22Rv1 (cell line): ENCODE measurements at regions not wholly inside any gene's neighbourhood (a gene's known extent, or its start where the extent isn't known, plus 50 kb on each side); places are given as distances from the start of the nearest gene placed in this dataset.

Source experiments
- H3K27ac ChIP-seq: fragments of 450-650 bp; 2 replicates; pipeline ENCODE4 v1.5.1; 2017
- ZFX ChIP-seq: fragments of 450-650 bp; IDR thresholded peaks from 2 replicates; pipeline ENCODE4 v1.6.1; 2017; ENCODE audit warnings: antibody characterized with exemption, borderline replicate concordance
- TF ChIP-seq, protein P1 (sequence below): fragments of 450-650 bp; IDR thresholded peaks from 2 replicates; pipeline ENCODE4 v1.5.1; 2017; ENCODE audit warnings: mild to moderate bottlenecking

DNA sequence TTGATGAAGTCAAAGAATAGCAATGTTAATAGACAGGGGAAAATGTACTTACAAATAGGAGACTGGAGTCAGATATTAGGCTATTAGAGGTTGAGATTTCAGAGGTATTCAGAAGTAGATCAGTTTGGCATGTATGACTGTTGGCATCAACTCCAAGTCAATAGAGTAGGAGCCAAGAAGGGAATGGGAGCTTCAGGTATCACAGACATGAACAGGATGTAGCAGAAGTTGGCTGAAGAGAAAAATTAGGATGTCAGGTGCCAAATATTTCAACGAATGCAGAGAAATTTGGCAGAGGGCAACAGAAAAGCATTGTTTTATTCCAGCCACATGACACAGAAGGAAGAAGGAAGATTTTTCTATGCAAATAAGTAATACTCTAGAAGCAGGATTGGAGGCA is 69.7 kb downstream of the GLYATL1 start:
- TF ChIP-seq ZFX, result no peak

DNA sequence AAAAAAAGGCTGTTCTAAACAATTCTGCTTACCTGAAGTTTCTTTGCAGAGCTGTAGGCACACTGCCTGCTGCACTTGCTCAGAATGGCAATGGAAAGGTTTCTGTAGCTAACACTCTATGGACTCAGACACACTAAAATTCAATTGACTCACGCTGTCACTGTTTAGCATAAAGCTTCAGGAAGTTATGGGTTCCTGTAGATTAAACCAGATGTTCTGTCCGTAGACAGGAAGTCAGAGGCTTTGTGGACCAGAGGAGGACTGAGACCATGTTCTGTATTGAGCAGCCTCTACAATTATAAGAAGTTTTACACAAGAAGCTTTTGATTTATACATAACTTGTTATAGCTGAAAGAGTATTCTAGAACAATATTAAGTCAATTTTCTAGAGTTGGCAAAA is 70.4 kb downstream of the GLYATL1 start:
- TF ChIP-seq, protein P1, sequence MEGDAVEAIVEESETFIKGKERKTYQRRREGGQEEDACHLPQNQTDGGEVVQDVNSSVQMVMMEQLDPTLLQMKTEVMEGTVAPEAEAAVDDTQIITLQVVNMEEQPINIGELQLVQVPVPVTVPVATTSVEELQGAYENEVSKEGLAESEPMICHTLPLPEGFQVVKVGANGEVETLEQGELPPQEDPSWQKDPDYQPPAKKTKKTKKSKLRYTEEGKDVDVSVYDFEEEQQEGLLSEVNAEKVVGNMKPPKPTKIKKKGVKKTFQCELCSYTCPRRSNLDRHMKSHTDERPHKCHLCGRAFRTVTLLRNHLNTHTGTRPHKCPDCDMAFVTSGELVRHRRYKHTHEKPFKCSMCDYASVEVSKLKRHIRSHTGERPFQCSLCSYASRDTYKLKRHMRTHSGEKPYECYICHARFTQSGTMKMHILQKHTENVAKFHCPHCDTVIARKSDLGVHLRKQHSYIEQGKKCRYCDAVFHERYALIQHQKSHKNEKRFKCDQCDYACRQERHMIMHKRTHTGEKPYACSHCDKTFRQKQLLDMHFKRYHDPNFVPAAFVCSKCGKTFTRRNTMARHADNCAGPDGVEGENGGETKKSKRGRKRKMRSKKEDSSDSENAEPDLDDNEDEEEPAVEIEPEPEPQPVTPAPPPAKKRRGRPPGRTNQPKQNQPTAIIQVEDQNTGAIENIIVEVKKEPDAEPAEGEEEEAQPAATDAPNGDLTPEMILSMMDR, result no peak
- TF ChIP-seq ZFX, result no peak
- H3K27ac ChIP-seq, result peak overlapping the region; percentile 99

More for the DNA sequence above, 69.7 kb downstream of the GLYATL1 start:
- H3K27ac ChIP-seq, result peak overlapping the region; percentile 99

DNA sequence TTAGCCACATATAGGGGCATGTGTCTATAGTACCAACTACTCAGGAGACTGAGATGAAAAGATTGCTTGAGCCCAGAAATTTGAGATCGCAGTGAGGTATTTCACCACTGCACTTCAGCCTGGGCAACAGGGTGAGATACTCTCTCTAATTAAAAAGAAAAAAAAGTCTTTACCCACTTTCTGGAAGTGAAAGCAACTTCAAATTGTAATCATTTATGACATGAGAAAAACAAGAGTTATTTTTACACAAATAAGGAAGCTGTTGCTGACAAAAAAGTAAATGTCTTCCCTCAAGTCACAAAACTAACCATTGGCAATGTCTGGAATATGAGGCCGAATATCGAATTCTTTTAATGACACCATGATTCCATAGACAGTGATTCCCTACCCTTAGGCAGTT is 71.4 kb downstream of the GLYATL1 start:
- peak overlapping the region; percentile 99 for H3K27ac ChIP-seq
- TF ChIP-seq ZFX, result no peak
- TF ChIP-seq, protein P1, result no peak

DNA sequence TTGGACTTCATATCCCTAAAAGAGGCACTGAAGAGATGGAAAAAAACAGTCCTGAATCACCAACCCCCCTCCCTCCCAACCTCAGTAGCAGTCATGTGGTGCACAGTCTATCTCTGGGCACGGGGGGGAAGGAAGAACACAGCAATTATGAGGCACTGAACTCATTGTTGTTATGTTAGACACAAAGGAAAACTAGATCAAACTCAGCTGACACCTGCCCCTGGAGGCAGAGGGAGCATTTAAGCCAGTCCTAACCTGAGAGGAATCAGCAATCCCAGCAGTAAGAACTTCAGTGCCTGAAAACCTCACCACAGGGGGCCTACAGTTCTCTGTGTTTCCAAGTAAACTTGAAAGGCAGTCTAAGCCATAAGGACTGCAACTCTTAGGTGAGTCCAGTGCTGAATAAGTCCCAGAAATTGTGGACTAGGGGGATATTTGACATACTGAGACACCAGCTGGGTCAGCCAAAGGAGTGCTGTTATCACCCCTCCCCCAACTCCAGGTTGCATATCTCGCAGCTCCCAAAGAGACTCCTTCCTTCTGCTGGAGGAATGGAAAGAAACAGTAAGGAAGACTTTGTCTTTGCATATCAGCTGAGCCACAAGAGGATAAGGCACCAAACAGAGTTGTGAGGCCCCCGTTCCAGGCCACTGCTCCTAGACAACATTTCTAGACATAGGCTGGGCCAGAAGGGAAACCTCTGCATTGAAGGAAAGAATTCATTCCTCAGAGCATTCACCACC is 72.5 kb downstream of the GLYATL1 start:
- TF ChIP-seq, protein P1, result no peak
- TF ChIP-seq ZFX, result no peak
- H3K27ac ChIP-seq, result peak overlapping the region; percentile 99

DNA sequence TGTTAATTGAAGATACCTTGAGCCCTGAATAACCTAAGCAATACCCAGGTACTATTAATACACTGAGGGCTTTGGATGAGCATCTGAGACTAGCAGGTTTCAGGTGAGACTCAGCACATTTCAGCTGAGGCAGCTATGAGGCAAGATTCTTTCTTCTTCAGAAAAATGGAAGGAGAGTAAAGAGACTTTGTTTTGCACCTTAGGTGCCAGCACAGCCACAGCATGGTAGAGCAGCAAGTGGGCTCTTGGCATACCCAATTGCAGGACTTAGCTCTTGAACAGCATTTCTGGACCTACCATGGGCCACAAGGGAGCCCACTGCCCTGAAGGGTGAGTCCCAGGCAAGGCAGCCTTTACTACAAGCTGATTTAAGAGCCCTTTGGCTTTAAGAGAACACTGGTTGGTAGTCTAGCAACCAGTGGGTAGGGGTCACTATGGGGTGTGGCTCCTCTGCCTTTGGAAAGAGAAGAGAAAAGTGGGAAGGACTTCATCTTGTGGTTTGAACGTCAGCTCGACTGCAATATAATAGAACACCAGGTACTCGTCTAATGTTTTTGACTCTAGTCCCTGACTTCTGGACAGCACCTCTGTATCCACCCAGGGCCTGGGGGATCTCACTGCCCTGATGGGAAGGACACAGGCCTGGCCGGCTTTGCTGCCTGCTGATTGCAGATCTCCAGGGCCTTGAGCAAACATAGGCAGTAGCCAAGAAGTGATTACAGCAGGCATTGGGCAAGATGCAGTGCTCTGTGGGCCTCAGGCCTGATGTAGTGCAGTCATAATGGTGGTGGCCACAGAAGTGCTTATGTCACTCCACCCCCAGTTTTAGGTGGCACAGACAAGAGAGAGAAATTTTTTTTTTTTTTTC is 73.3 kb downstream of the GLYATL1 start:
- peak overlapping the region; percentile 99 for H3K27ac ChIP-seq
- TF ChIP-seq, protein P1, result no peak
- no peak for TF ChIP-seq ZFX

DNA sequence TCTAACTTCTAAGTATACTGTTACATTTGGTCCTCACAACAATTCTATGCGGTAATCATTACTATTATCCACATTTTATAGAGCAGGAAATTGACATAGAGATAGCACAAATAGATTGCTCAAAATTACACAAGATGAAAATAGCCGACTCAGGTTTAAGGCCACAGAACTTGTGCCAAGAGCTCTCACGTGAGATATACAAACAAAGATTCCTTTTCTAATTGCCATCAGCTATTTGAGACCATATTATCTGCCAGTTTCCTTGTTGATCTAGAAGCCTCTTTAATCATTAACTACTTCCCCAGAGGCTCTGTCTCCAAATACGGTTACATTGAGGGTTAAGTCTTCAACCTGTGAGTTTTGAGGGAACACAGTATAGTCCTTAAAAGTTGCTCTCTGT is 61.0 kb upstream of the GLYATL1B start:
- peak overlapping the region; percentile 100 for H3K27ac ChIP-seq
- TF ChIP-seq ZFX, result no peak
- TF ChIP-seq, protein P1, result no peak

DNA sequence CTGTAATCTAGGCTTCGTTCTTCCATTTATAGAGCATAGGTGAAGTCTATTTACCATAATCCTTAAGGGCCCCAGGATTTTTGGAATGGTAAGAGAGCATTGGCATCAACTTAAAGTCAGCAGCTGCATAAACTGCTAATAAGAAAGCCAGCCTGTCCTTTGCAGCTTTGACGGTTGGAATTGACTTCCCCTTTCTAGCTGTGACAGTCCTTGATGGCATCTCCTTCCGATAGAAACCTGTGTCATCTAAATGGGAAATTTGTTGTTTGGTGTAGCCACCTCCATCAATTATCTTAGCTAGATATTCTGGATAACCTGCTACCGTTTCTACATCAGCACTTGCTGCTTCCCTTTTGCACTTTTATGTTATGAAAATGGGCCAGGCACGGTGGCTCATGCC is 58.0 kb upstream of the GLYATL1B start:
- TF ChIP-seq, protein P1, result no peak
- TF ChIP-seq ZFX, result no peak
- H3K27ac ChIP-seq, result peak overlapping the region; percentile 100
